Memory B cell (primary cell): ENCODE measurements at regions not wholly inside any gene's neighbourhood (a gene's known extent, or its start where the extent isn't known, plus 50 kb on each side); places are given as distances from the start of the nearest gene placed in this dataset.
"Not testable (repeated sequence)": the region's sequence is repeated elsewhere in the genome, so short reads cannot be mapped to it uniquely, and the experiment has no call there.

Experiments
- ATAC-seq: fragments of 150-1000 bp; cut with Tn5 transposase; 2 replicates; pipeline ENCODE4 v1.10.0; 2021; ENCODE audit warnings: low read depth, mild to moderate bottlenecking, moderate library complexity
- DNase-seq, 2 donors: peaks; one replicate each; pipeline ENCODE4 v3.0.0; 2022; ENCODE audit warnings: low spot score in 2 of 2
- H3K27ac Mint-ChIP-seq: one replicate; pipeline ENCODE4 v1.8.0; 2022; ENCODE audit warnings: mild to moderate bottlenecking, moderate library complexity, mixed read lengths
- H3K27me3 Mint-ChIP-seq: one replicate; pipeline ENCODE4 v1.8.0; 2022; ENCODE audit warnings: mixed read lengths
- H3K36me3 Mint-ChIP-seq: one replicate; pipeline ENCODE4 v1.8.0; 2022; ENCODE audit warnings: mild to moderate bottlenecking, mixed read lengths
- H3K4me1 Mint-ChIP-seq: one replicate; pipeline ENCODE4 v1.8.0; 2022; ENCODE audit warnings: mixed read lengths
- H3K4me3 Mint-ChIP-seq: one replicate; pipeline ENCODE4 v1.8.0; 2022; ENCODE audit warnings: mild to moderate bottlenecking, moderate library complexity, mixed read lengths
- H3K9me3 Mint-ChIP-seq: one replicate; pipeline ENCODE4 v1.8.0; 2022; ENCODE audit warnings: mixed read lengths

GRCh38 chr5:155629597-155629996 lies 616.0 kb downstream of the KIF4B start:
- ATAC-seq (no peak), DNase-seq (no peak)
- peaks cover 4% of the 10 kb centered on the region for H3K9me3 Mint-ChIP-seq
- no peak overlapping the region for H3K27ac Mint-ChIP-seq
- no peaks in the 10 kb centered on the region for H3K36me3 Mint-ChIP-seq
- no peaks in the 10 kb centered on the region for H3K4me1 Mint-ChIP-seq
- peaks cover 5% of the 10 kb centered on the region for H3K27me3 Mint-ChIP-seq
- H3K4me3 Mint-ChIP-seq, result no peak overlapping the region

- peaks cover 2% of the 10 kb centered on the region for H3K27me3 Mint-ChIP-seq
- no peak overlapping the region for H3K4me3 Mint-ChIP-seq
- ATAC-seq (no peak), DNase-seq (no peak)
- no peaks in the 10 kb centered on the region for H3K4me1 Mint-ChIP-seq
- H3K36me3 Mint-ChIP-seq, result no peaks in the 10 kb centered on the region
- H3K9me3 Mint-ChIP-seq, result peaks cover 4% of the 10 kb centered on the region
- H3K27ac Mint-ChIP-seq, result no peak overlapping the region
Measured at GRCh38 chr5:155631116-155631515, 617.6 kb downstream of the KIF4B start.

GRCh38 chr5:155633338-155633957 lies 619.9 kb downstream of the KIF4B start:
- Mint-ChIP-seq H3K4me1 (no peaks in the 10 kb centered on the region), H3K36me3 (no peaks in the 10 kb centered on the region), H3K27ac (no peak overlapping the region), H3K4me3 (no peak overlapping the region), H3K9me3 (peaks cover 2% of the 10 kb centered on the region), H3K27me3 (no peaks in the 10 kb centered on the region)
- DNase-seq (no peak), ATAC-seq (no peak)

GRCh38 chr5:155649666-155650065 lies 636.1 kb downstream of the KIF4B start:
- ATAC-seq (no peak), DNase-seq (no peak)
- Mint-ChIP-seq H3K27me3 (no peaks in the 10 kb centered on the region), H3K36me3 (no peaks in the 10 kb centered on the region), H3K9me3 (peaks cover 2% of the 10 kb centered on the region), H3K4me3 (no peak overlapping the region), H3K27ac (no peak overlapping the region), H3K4me1 (no peaks in the 10 kb centered on the region)

GRCh38 chr5:155655569-155655968 lies 642.0 kb downstream of the KIF4B start:
- ATAC-seq (no peak), DNase-seq (no peak)
- Mint-ChIP-seq H3K27me3 (no peaks in the 10 kb centered on the region), H3K9me3 (peaks cover 2% of the 10 kb centered on the region), H3K36me3 (no peaks in the 10 kb centered on the region), H3K27ac (no peak overlapping the region), H3K4me1 (no peaks in the 10 kb centered on the region), H3K4me3 (no peak overlapping the region)

- DNase-seq (no peak), ATAC-seq (no peak)
- Mint-ChIP-seq H3K27me3 (no peaks in the 10 kb centered on the region), H3K9me3 (peaks cover 2% of the 10 kb centered on the region), H3K27ac (no peak overlapping the region), H3K4me1 (no peaks in the 10 kb centered on the region), H3K4me3 (no peak overlapping the region), H3K36me3 (no peaks in the 10 kb centered on the region)
Measured at GRCh38 chr5:155661859-155662258, 648.3 kb downstream of the KIF4B start.

- Mint-ChIP-seq H3K27me3 (no peaks in the 10 kb centered on the region), H3K27ac (no peak overlapping the region), H3K4me3 (no peak overlapping the region), H3K9me3 (peaks cover 2% of the 10 kb centered on the region), H3K4me1 (no peaks in the 10 kb centered on the region), H3K36me3 (no peaks in the 10 kb centered on the region)
- DNase-seq, result no peak
- no peak for ATAC-seq
Measured at GRCh38 chr5:155665361-155665760, 651.8 kb downstream of the KIF4B start.

- DNase-seq, H3K27me3 Mint-ChIP-seq, H3K9me3 Mint-ChIP-seq, ATAC-seq, H3K4me3 Mint-ChIP-seq, H3K27ac Mint-ChIP-seq, H3K36me3 Mint-ChIP-seq, H3K4me1 Mint-ChIP-seq: not testable (repeated sequence)
Measured at GRCh38 chr5:155672001-155672400, 655.0 kb upstream of the SGCD start.

- Mint-ChIP-seq H3K36me3 (no peaks in the 10 kb centered on the region), H3K4me1 (no peaks in the 10 kb centered on the region), H3K9me3 (peaks cover 3% of the 10 kb centered on the region), H3K4me3 (no peak overlapping the region), H3K27ac (no peak overlapping the region), H3K27me3 (no peaks in the 10 kb centered on the region)
- ATAC-seq (no peak), DNase-seq (no peak)
Measured at GRCh38 chr5:155676967-155677366, 650.0 kb upstream of the SGCD start.

GRCh38 chr5:155678371-155678770 lies 648.6 kb upstream of the SGCD start:
- DNase-seq (no peak), ATAC-seq (no peak)
- H3K36me3 Mint-ChIP-seq, result no peaks in the 10 kb centered on the region
- no peaks in the 10 kb centered on the region for H3K4me1 Mint-ChIP-seq
- H3K27me3 Mint-ChIP-seq, result no peaks in the 10 kb centered on the region
- H3K4me3 Mint-ChIP-seq, result no peak overlapping the region
- H3K27ac Mint-ChIP-seq, result no peak overlapping the region
- H3K9me3 Mint-ChIP-seq, result peaks cover 4% of the 10 kb centered on the region

GRCh38 chr5:155679530-155679929 lies 647.4 kb upstream of the SGCD start:
- H3K27ac Mint-ChIP-seq, result no peak overlapping the region
- no peaks in the 10 kb centered on the region for H3K36me3 Mint-ChIP-seq
- no peak for ATAC-seq
- peaks cover 6% of the 10 kb centered on the region for H3K9me3 Mint-ChIP-seq
- H3K4me1 Mint-ChIP-seq, result no peaks in the 10 kb centered on the region
- no peak for DNase-seq
- H3K4me3 Mint-ChIP-seq, result no peak overlapping the region
- H3K27me3 Mint-ChIP-seq, result no peaks in the 10 kb centered on the region

- Mint-ChIP-seq H3K36me3 (no peaks in the 10 kb centered on the region), H3K27ac (no peak overlapping the region), H3K4me3 (no peak overlapping the region), H3K4me1 (no peaks in the 10 kb centered on the region), H3K9me3 (peaks cover 6% of the 10 kb centered on the region), H3K27me3 (peaks cover 2% of the 10 kb centered on the region)
- DNase-seq, result no peak
- ATAC-seq, result no peak
Measured at GRCh38 chr5:155684417-155684816, 642.5 kb upstream of the SGCD start.

GRCh38 chr5:155686131-155686530 lies 640.8 kb upstream of the SGCD start:
- Mint-ChIP-seq H3K9me3 (peaks cover 5% of the 10 kb centered on the region), H3K27me3 (peaks cover 2% of the 10 kb centered on the region), H3K36me3 (no peaks in the 10 kb centered on the region), H3K4me1 (no peaks in the 10 kb centered on the region), H3K27ac (no peak overlapping the region), H3K4me3 (no peak overlapping the region)
- DNase-seq (no peak), ATAC-seq (no peak)

GRCh38 chr5:155689406-155689805 lies 637.6 kb upstream of the SGCD start:
- Mint-ChIP-seq H3K9me3 (no peaks in the 10 kb centered on the region), H3K4me1 (no peaks in the 10 kb centered on the region), H3K36me3 (no peaks in the 10 kb centered on the region), H3K4me3 (no peak overlapping the region), H3K27me3 (peaks cover 2% of the 10 kb centered on the region), H3K27ac (no peak overlapping the region)
- no peak for ATAC-seq
- DNase-seq, result no peak

GRCh38 chr5:155696362-155696761 lies 630.6 kb upstream of the SGCD start:
- Mint-ChIP-seq H3K27ac (no peak overlapping the region), H3K9me3 (no peaks in the 10 kb centered on the region), H3K4me1 (no peaks in the 10 kb centered on the region), H3K36me3 (no peaks in the 10 kb centered on the region), H3K4me3 (no peak overlapping the region), H3K27me3 (peaks cover 2% of the 10 kb centered on the region)
- ATAC-seq (no peak), DNase-seq (no peak)
